ENCODE measurements at regions not wholly inside any gene's neighbourhood (a gene's known extent, or its start where the extent isn't known, plus 50 kb on each side); places are given as distances from the start of the nearest gene placed in this dataset.

GRCh38 chrX:30144221-30144620 is 71.1 kb upstream of the MAGEB2 start:
- in situ Hi-C loops (cut with HindIII; ENCODE audit: low pct_unique_long_range_greater_than_20kb, low sequenced_read_pairs) = no loop called here
- POLR2A ChIA-PET = no interaction called here
- BruUV-seq (replicated peaks) = no TSS peak

GRCh38 chrX:30144971-30145731 is 70.2 kb upstream of the MAGEB2 start:
- Histone ChIP-seq H3K4me3 (ENCODE audit: low read depth in 2 of 2, low read length in 2 of 2) (no peak overlapping the region), H3K9me3 (ENCODE audit: control insufficient read depth, insufficient read depth, low read depth, low read length) (no peaks in the 10 kb centered on the region), H3K4me1 (ENCODE audit: control insufficient read depth, insufficient read depth, low read length) (no peaks in the 10 kb centered on the region), H3K36me3 (ENCODE audit: control insufficient read depth, insufficient read depth, low read length) (no peaks in the 10 kb centered on the region), H3K27me3 (ENCODE audit: control insufficient read depth, insufficient read depth, low read length) (no peaks in the 10 kb centered on the region), H3K27ac (ENCODE audit: low read length) (no peak overlapping the region)
- intact Hi-C loops (cut with micrococcal nuclease; ENCODE audit: unreplicated experiment) (no loop called here), in situ Hi-C loops (cut with HindIII; ENCODE audit: low pct_unique_long_range_greater_than_20kb, low sequenced_read_pairs) (no loop called here)
- no peak for ATAC-seq
- ChIA-PET POLR2A (no interaction called here), CTCF (no interaction called here)
- no peak for DNase-seq (ENCODE audit: low read depth, low spot score)
- no peak for TF ChIP-seq TCF7L2 (IDR thresholded peaks at IDR 0.05; ENCODE audit: low read depth, low read length)
- no peak for TF ChIP-seq SIN3A (IDR thresholded peaks at IDR 0.05; ENCODE audit: borderline replicate concordance, insufficient read depth, low read depth, low read length)
- TF ChIP-seq, protein P1, sequence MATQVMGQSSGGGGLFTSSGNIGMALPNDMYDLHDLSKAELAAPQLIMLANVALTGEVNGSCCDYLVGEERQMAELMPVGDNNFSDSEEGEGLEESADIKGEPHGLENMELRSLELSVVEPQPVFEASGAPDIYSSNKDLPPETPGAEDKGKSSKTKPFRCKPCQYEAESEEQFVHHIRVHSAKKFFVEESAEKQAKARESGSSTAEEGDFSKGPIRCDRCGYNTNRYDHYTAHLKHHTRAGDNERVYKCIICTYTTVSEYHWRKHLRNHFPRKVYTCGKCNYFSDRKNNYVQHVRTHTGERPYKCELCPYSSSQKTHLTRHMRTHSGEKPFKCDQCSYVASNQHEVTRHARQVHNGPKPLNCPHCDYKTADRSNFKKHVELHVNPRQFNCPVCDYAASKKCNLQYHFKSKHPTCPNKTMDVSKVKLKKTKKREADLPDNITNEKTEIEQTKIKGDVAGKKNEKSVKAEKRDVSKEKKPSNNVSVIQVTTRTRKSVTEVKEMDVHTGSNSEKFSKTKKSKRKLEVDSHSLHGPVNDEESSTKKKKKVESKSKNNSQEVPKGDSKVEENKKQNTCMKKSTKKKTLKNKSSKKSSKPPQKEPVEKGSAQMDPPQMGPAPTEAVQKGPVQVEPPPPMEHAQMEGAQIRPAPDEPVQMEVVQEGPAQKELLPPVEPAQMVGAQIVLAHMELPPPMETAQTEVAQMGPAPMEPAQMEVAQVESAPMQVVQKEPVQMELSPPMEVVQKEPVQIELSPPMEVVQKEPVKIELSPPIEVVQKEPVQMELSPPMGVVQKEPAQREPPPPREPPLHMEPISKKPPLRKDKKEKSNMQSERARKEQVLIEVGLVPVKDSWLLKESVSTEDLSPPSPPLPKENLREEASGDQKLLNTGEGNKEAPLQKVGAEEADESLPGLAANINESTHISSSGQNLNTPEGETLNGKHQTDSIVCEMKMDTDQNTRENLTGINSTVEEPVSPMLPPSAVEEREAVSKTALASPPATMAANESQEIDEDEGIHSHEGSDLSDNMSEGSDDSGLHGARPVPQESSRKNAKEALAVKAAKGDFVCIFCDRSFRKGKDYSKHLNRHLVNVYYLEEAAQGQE (IDR thresholded peaks at IDR 0.05; ENCODE audit: insufficient read depth in 1 of 2, low read depth in 2 of 2, low read length in 1 of 2) = no peak
- no peak for TF ChIP-seq POLR2AphosphoS5 (IDR thresholded peaks at IDR 0.05; ENCODE audit: low read depth, low read length)
- no peak for TF ChIP-seq CTCF (IDR thresholded peaks at IDR 0.05)
- no TSS peak for BruUV-seq (replicated peaks)

More at GRCh38 chrX:30144221-30144620, 71.1 kb upstream of the MAGEB2 start:
- CTCF ChIA-PET = no interaction called here
- no peaks in the 10 kb centered on the region for H3K9me3 ChIP-seq (ENCODE audit: control insufficient read depth, insufficient read depth, low read depth, low read length)
- no peaks in the 10 kb centered on the region for H3K36me3 ChIP-seq (ENCODE audit: control insufficient read depth, insufficient read depth, low read length)
- H3K4me3 ChIP-seq (ENCODE audit: low read depth in 2 of 2, low read length in 2 of 2) = no peak overlapping the region
- H3K27ac ChIP-seq (ENCODE audit: low read length) = no peak overlapping the region
- no peak for DNase-seq (ENCODE audit: low read depth, low spot score)
- TF ChIP-seq, protein P1 (IDR thresholded peaks at IDR 0.05; ENCODE audit: insufficient read depth in 1 of 2, low read depth in 2 of 2, low read length in 1 of 2) = no peak
- TF ChIP-seq POLR2AphosphoS5 (IDR thresholded peaks at IDR 0.05; ENCODE audit: low read depth, low read length) (no peak), TCF7L2 (IDR thresholded peaks at IDR 0.05; ENCODE audit: low read depth, low read length) (no peak), CTCF (IDR thresholded peaks at IDR 0.05) (no peak), SIN3A (IDR thresholded peaks at IDR 0.05; ENCODE audit: borderline replicate concordance, insufficient read depth, low read depth, low read length) (no peak)
- H3K4me1 ChIP-seq (ENCODE audit: control insufficient read depth, insufficient read depth, low read length) = no peaks in the 10 kb centered on the region
- intact Hi-C loops (cut with micrococcal nuclease; ENCODE audit: unreplicated experiment) = no loop called here
- no peaks in the 10 kb centered on the region for H3K27me3 ChIP-seq (ENCODE audit: control insufficient read depth, insufficient read depth, low read length)
- ATAC-seq = no peak
